A673 (cell line): ENCODE measurements at regions not wholly inside any gene's neighbourhood (a gene's known extent, or its start where the extent isn't known, plus 50 kb on each side); places are given as distances from the start of the nearest gene placed in this dataset.

Experiments
- BruUV-seq: library from RNA; stranded (reverse); fragments of 400-500 nt; replicated peaks from 2 replicates; lab custom pipeline; 2021; lab: Mats Ljungman, UMichigan
- CTCF ChIA-PET: fragments of 300-600 bp; sonication (Branson Sonifier 250); formaldehyde crosslinking; loops from one replicate; lab custom pipeline; 2022; ENCODE audit warnings: antibody characterized with exemption; lab: Charles Lee
- POLR2A ChIA-PET: fragments of 300-600 bp; sonication (Branson Sonifier 250); formaldehyde crosslinking; loops from one replicate; lab custom pipeline; 2022; ENCODE audit warnings: antibody characterized with exemption; ENCODE audit not compliant: low non-redundant PET; lab: Charles Lee
- DNase-seq: peaks from one replicate; pipeline ENCODE4 v3.0.0-alpha.2; 2015; ENCODE audit warnings: low spot score
- H3K27ac ChIP-seq: fragments of 200-600 bp; sonication (generic); 2 replicates; pipeline ENCODE4 v1.5.1; 2016; ENCODE audit warnings: mixed run types, low read depth, mild to moderate bottlenecking, mixed read lengths, antibody characterized with exemption, low read length; ENCODE audit not compliant: poor library complexity, severe bottlenecking
- H3K27me3 ChIP-seq: fragments of 200-600 bp; sonication (generic); replicated peaks from 2 replicates; pipeline ENCODE4 v1.6.1; 2017; ENCODE audit warnings: mixed run types, low read depth, mild to moderate bottlenecking, mixed read lengths, antibody characterized with exemption, low read length; ENCODE audit not compliant: insufficient read depth, poor library complexity
- H3K36me3 ChIP-seq: fragments of 200-600 bp; sonication (generic); 2 replicates; pipeline ENCODE4 v1.6.1; 2016; ENCODE audit warnings: mixed run types, mild to moderate bottlenecking, mixed read lengths, antibody characterized with exemption, low read length; ENCODE audit not compliant: insufficient read depth, poor library complexity, severe bottlenecking
- H3K4me1 ChIP-seq: fragments of 200-600 bp; sonication (generic); 2 replicates; pipeline ENCODE4 v1.6.1; 2017; ENCODE audit warnings: mixed run types, mild to moderate bottlenecking, mixed read lengths, antibody characterized with exemption, low read length; ENCODE audit not compliant: insufficient read depth, poor library complexity, severe bottlenecking
- H3K4me3 ChIP-seq: fragments of 200-600 bp; sonication (generic); 2 replicates; pipeline ENCODE4 v1.5.1; 2016; ENCODE audit warnings: low read depth, mixed run types, mild to moderate bottlenecking, mixed read lengths, low read length; ENCODE audit not compliant: poor library complexity, severe bottlenecking
- H3K9me3 ChIP-seq: fragments of 200-600 bp; sonication (generic); 2 replicates; pipeline ENCODE4 v1.6.1; 2016; ENCODE audit warnings: mixed run types, low read depth, mild to moderate bottlenecking, mixed read lengths, antibody characterized with exemption, low read length; ENCODE audit not compliant: poor library complexity, severe bottlenecking
- CTCF ChIP-seq: fragments of 300-800, 200-600 bp; sonication (generic); conservative IDR thresholded peaks from 2 replicates; pipeline ENCODE4 v1.5.1; 2017; ENCODE audit warnings: low read depth, mild to moderate bottlenecking, antibody characterized with exemption, low read length, moderate library complexity, mixed read lengths
- EZH2 ChIP-seq: fragments of 200-600 bp; sonication (generic); IDR thresholded peaks from 2 replicates; pipeline ENCODE4 v1.6.1; 2017; ENCODE audit warnings: borderline replicate concordance, low read depth, mild to moderate bottlenecking, mixed read lengths, antibody characterized with exemption, low read length; ENCODE audit not compliant: poor library complexity, severe bottlenecking
- intact Hi-C: fragments of 100-400 bp; cut with micrococcal nuclease; formaldehyde crosslinking; loops from one replicate; pipeline ENCODE4 v1.10.0; 2022; ENCODE audit not compliant: unreplicated experiment

- H3K27ac ChIP-seq = no peak overlapping the region
- no peaks in the 10 kb centered on the region for H3K4me1 ChIP-seq
- intact Hi-C loops = no loop called here
- ChIA-PET CTCF (no interaction called here), POLR2A (no interaction called here)
- no peaks in the 10 kb centered on the region for H3K27me3 ChIP-seq
- H3K4me3 ChIP-seq = no peak overlapping the region
- no peak for DNase-seq
- no peaks in the 10 kb centered on the region for H3K36me3 ChIP-seq
- TF ChIP-seq CTCF (no peak), EZH2 (no peak)
- H3K9me3 ChIP-seq = peaks cover 8% of the 10 kb centered on the region
- BruUV-seq = no TSS peak
Observed at GRCh38 chr1:109814223-109814622, 50.5 kb upstream of the EPS8L3 start.
